B cell (primary cell): ENCODE measurements at regions not wholly inside any gene's neighbourhood (a gene's known extent, or its start where the extent isn't known, plus 50 kb on each side); places are given as distances from the start of the nearest gene placed in this dataset.

ENCODE experiments used
- CTCF ChIP-seq: fragments of 200-600 bp; IDR thresholded peaks from one replicate; pipeline ENCODE4 v1.8.0; 2022; ENCODE audit warnings: antibody characterized with exemption, mild to moderate bottlenecking
- EZH2 ChIP-seq: IDR thresholded peaks from 2 replicates; pipeline ENCODE4 v1.6.1; 2012; ENCODE audit warnings: borderline replicate concordance, low read depth, mild to moderate bottlenecking, moderate library complexity, low read length; ENCODE audit not compliant: insufficient read depth, poor library complexity, severe bottlenecking

- no peak for TF ChIP-seq EZH2
- no peak for TF ChIP-seq CTCF
These were observed 653.1 kb downstream of the LMO4 start for GRCh38 chr1:87981810-87982209.
